AG09309 (cell line): ENCODE measurements at regions not wholly inside any gene's neighbourhood (a gene's known extent, or its start where the extent isn't known, plus 50 kb on each side); places are given as distances from the start of the nearest gene placed in this dataset.

ENCODE experiments used
- DNase-seq: peaks from one replicate; pipeline ENCODE4 v3.0.0-alpha.2; 2010; ENCODE audit warnings: low read depth
- H3K4me3 ChIP-seq: 2 replicates; pipeline ENCODE4 v1.5.1; 2011; ENCODE audit warnings: mild to moderate bottlenecking, low read depth, low read length, moderate library complexity; ENCODE audit not compliant: control insufficient read depth
- TF ChIP-seq, protein P1 (sequence below): IDR thresholded peaks from 2 replicates; pipeline ENCODE4 v1.5.1; 2011; ENCODE audit warnings: mild to moderate bottlenecking, low read depth, low read length, inconsistent platforms; ENCODE audit not compliant: insufficient read depth, control insufficient read depth; ENCODE audit errors: missing control alignments

GRCh38 chr5:56763711-56764466, 51.5 kb upstream of the MAP3K1 start:
- H3K4me3 ChIP-seq = no peak overlapping the region
- no peak for DNase-seq
- TF ChIP-seq, protein P1, sequence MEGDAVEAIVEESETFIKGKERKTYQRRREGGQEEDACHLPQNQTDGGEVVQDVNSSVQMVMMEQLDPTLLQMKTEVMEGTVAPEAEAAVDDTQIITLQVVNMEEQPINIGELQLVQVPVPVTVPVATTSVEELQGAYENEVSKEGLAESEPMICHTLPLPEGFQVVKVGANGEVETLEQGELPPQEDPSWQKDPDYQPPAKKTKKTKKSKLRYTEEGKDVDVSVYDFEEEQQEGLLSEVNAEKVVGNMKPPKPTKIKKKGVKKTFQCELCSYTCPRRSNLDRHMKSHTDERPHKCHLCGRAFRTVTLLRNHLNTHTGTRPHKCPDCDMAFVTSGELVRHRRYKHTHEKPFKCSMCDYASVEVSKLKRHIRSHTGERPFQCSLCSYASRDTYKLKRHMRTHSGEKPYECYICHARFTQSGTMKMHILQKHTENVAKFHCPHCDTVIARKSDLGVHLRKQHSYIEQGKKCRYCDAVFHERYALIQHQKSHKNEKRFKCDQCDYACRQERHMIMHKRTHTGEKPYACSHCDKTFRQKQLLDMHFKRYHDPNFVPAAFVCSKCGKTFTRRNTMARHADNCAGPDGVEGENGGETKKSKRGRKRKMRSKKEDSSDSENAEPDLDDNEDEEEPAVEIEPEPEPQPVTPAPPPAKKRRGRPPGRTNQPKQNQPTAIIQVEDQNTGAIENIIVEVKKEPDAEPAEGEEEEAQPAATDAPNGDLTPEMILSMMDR = no peak

DNA sequence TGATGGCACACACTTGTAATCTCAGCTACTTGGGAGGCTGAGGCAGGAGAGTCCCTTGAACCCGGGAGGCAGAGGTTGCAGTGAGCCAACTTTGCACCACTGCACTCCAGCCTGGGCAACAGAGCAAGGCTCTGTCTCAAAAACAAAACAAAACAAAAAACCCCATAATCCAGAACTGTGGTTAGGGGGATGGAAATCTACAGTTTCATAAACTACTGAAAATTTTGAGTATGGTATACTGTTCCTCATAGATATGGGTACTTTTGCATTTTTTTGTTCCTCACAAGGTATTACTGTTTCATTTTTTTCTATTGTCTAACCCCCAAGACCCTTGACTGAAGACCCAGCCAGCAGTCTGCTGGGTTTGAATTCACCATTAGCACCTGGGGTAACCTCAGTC, 52.2 kb upstream of the MAP3K1 start:
- no peak for DNase-seq
- H3K4me3 ChIP-seq = no peak overlapping the region
- TF ChIP-seq, protein P1 = no peak

- H3K4me3 ChIP-seq = no peak overlapping the region
- DNase-seq = no peak
- TF ChIP-seq, protein P1 = no peak
These were observed 54.0 kb upstream of the MAP3K1 start for GRCh38 chr5:56761151-56761885.

DNA sequence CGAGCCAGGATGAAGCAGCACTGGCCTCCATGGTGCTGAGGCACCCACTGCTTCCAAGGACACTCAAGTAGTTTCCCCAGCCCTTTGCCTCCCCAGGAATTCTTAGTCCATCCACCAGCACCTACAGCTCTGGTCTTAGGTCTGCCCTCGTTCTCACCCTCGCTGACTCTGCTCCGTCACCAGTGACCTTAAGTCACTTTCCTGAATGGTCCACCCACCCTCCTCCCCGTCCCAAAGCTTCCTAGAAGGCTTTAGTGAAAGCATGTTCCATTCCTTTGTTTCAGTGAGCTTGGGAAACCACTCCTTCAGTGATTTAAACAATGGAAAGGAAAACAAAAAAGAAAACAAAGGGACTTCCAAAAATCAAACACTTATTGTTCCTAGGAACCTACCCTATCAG, 54.6 kb upstream of the MAP3K1 start:
- H3K4me3 ChIP-seq = no peak overlapping the region
- DNase-seq = no peak
- TF ChIP-seq, protein P1 = no peak

- DNase-seq = no peak
- TF ChIP-seq, protein P1 = no peak
- H3K4me3 ChIP-seq = no peak overlapping the region
These were observed 55.7 kb upstream of the MAP3K1 start for GRCh38 chr5:56759521-56760216.

DNA sequence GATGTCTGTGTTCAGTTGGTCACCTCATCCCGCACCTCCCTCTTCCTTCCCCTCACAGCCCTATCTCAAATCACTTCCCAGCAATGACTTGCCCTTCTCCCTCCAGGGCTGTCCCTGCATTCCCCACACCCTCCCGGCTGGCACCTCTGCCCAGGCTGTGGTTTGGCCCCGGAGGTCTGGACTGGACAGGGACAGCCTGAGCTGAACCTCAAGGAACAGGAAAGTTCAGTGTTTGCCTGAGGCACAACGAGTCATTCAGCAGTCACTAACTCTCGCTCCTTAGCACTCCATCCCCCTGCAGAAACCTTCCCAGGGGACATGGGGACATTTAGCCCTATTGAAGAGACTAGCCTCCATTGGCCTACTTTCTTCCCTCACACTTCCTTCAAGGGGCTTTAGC, 58.3 kb upstream of the MAP3K1 start:
- DNase-seq = no peak
- H3K4me3 ChIP-seq = no peak overlapping the region
- TF ChIP-seq, protein P1 = no peak
